ENCODE measurements at regions not wholly inside any gene's neighbourhood (a gene's known extent, or its start where the extent isn't known, plus 50 kb on each side); places are given as distances from the start of the nearest gene placed in this dataset.
"Not testable (repeated sequence)": the region's sequence is repeated elsewhere in the genome, so short reads cannot be mapped to it uniquely, and the experiment has no call there.

DNA sequence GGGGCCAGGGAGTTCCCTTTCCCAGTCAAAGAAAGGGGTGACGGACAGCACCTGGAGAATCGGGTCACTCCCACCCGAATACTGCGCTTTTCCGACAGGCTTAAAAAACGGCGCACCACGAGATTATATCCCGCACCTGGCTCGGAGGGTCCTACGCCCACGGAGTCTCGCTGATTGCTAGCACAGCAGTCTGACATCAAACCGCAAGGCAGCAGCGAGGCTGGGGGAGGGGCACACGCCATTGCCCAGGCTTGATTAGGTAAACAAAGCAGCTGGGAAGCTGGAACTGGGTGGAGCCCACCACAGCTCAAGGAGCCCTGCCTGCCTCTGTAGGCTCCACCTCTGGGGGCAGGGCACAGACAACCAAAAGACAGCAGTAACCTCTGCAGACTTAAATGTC is 223.6 kb downstream of the ETV1 start:
- TF ChIP-seq, protein P1, sequence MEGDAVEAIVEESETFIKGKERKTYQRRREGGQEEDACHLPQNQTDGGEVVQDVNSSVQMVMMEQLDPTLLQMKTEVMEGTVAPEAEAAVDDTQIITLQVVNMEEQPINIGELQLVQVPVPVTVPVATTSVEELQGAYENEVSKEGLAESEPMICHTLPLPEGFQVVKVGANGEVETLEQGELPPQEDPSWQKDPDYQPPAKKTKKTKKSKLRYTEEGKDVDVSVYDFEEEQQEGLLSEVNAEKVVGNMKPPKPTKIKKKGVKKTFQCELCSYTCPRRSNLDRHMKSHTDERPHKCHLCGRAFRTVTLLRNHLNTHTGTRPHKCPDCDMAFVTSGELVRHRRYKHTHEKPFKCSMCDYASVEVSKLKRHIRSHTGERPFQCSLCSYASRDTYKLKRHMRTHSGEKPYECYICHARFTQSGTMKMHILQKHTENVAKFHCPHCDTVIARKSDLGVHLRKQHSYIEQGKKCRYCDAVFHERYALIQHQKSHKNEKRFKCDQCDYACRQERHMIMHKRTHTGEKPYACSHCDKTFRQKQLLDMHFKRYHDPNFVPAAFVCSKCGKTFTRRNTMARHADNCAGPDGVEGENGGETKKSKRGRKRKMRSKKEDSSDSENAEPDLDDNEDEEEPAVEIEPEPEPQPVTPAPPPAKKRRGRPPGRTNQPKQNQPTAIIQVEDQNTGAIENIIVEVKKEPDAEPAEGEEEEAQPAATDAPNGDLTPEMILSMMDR (IDR thresholded peaks at IDR 0.05) = not testable (repeated sequence)
- not testable (repeated sequence) for TF ChIP-seq EP300, POLR2AphosphoS5 (IDR thresholded peaks at IDR 0.05)

All from sigmoid colon (tissue), 4 donors.